ENCODE measurements at regions not wholly inside any gene's neighbourhood (a gene's known extent, or its start where the extent isn't known, plus 50 kb on each side); places are given as distances from the start of the nearest gene placed in this dataset.

GRCh38 chr3:152742368-152743347 lies 92.3 kb upstream of the P2RY1 start:
- no peak overlapping the region for H2BK120ac ChIP-seq (ENCODE audit: low read depth, low read length, poor library complexity, severe bottlenecking)
- Mint-ChIP-seq H3K4me1 (peaks cover 13 to 14% of the 10 kb centered on the region in 2 experiments), H3K27me3 (ENCODE audit: low read depth) (peaks cover 5% of the 10 kb centered on the region), H3K27ac (no peak overlapping the region; a peak in 1 of 7 replicates), H3K4me3 (no peak overlapping the region), H3K36me3 (ENCODE audit: insufficient read depth in 1 of 3, low read depth in 3 of 3) (no peaks in the 10 kb centered on the region; a peak in 1 of 7 replicates), H3K9me3 (no peaks in the 10 kb centered on the region; a peak in 2 of 5 replicates)
- H3K4ac ChIP-seq (ENCODE audit: low read depth, low read length): no peak overlapping the region
- no peak overlapping the region for H3K14ac ChIP-seq (ENCODE audit: insufficient read depth, low read length)
- no peak overlapping the region for H2BK5ac ChIP-seq (ENCODE audit: insufficient read length, low read length)
- no peak overlapping the region for H2AFZ ChIP-seq (ENCODE audit: low read length)
- H2BK12ac ChIP-seq (ENCODE audit: insufficient read length, low read depth, low read length): no peak overlapping the region
- TF ChIP-seq CTCF (conservative IDR thresholded peaks at IDR 0.05): no peak
- H3K27me3 ChIP-seq (ENCODE audit: insufficient read depth, low read length): no peaks in the 10 kb centered on the region
- no peak overlapping the region for H3K56ac ChIP-seq (ENCODE audit: insufficient read length, low read depth, low read length)
- no peak overlapping the region for H3T11ph ChIP-seq (ENCODE audit: low read length)
- H4K5ac ChIP-seq (ENCODE audit: insufficient read length, low read depth, low read length): no peak overlapping the region
- no peak overlapping the region for H3K23ac ChIP-seq (ENCODE audit: insufficient read length, low read depth, low read length)
- no peak for DNase-seq
- H3K4me2 ChIP-seq (ENCODE audit: insufficient read depth, insufficient read length, low read length): no peak overlapping the region
- H3K18ac ChIP-seq (ENCODE audit: insufficient read length, low read depth, low read length): no peak overlapping the region
- no CpG with 5 or more reads among the region's 2 CpGs for WGBS (ENCODE audit: extremely low coverage, insufficient read length, low lambda C conversion rate)
- H3K79me1 ChIP-seq (ENCODE audit: insufficient read depth, low read depth, low read length, poor library complexity, severe bottlenecking): no peaks in the 10 kb centered on the region
- no peaks in the 10 kb centered on the region for H3K9me3 ChIP-seq (ENCODE audit: control insufficient read depth, low read depth, low read length)
- H3K23me2 ChIP-seq (ENCODE audit: insufficient read length, low read depth, low read length, poor library complexity, severe bottlenecking): no peaks in the 10 kb centered on the region
- no peak overlapping the region for H4K91ac ChIP-seq (ENCODE audit: insufficient read length, low read depth, low read length)
- peaks cover 2% of the 10 kb centered on the region; the same call in 1 of the 2 replicates for H3K4me1 ChIP-seq (ENCODE audit: insufficient read depth, low read length)
- H3K79me2 ChIP-seq (ENCODE audit: insufficient read depth, low read length): no peaks in the 10 kb centered on the region
- H4K8ac ChIP-seq (replicated peaks; ENCODE audit: insufficient read length, low read depth, low read length): no peak overlapping the region
- H2BK15ac ChIP-seq (ENCODE audit: low read depth, low read length): no peak overlapping the region
- H2BK20ac ChIP-seq (ENCODE audit: low read depth, low read length, poor library complexity, severe bottlenecking): no peak overlapping the region
- H3K9ac ChIP-seq (ENCODE audit: extremely low read depth, insufficient read length, low read length): no peak overlapping the region
- no peaks in the 10 kb centered on the region for H4K20me1 ChIP-seq (ENCODE audit: control insufficient read depth, insufficient read depth, insufficient read length)
- H2AK5ac ChIP-seq (ENCODE audit: insufficient read length, low read length): no peak overlapping the region
- no peak overlapping the region for H3K27ac ChIP-seq (ENCODE audit: insufficient read length, low read depth, low read length)

Measured in H9 (cell line).